ENCODE measurements at regions not wholly inside any gene's neighbourhood (a gene's known extent, or its start where the extent isn't known, plus 50 kb on each side); places are given as distances from the start of the nearest gene placed in this dataset.

DNA sequence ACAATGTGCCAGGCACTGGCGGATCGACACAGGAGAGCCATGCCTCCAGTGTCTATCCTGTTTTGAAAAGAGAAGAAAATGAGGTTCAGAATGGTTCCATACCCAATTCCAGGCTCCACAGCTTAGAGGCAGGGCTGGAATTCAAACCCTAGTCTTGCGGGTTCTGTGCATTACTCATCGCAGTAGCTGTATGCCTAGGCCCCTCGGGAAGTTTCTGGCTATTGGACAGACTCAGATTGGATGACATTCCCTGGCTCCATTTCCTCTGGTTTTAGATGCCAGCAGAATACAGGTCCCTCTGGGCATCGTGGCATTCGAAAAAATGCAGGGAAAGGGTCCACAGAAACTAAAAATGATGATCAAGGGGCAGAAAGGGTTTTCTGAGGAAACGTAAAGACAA, 184.7 kb downstream of the COPRS start:
- no peak for TF ChIP-seq CTCF (IDR thresholded peaks at IDR 0.05)
- no peak for TF ChIP-seq POLR2A (IDR thresholded peaks at IDR 0.05)
- TF ChIP-seq EP300 (IDR thresholded peaks at IDR 0.05; ENCODE audit: low read depth): no peak
- no peak for TF ChIP-seq POLR2AphosphoS5 (IDR thresholded peaks at IDR 0.05)
